ENCODE measurements at regions not wholly inside any gene's neighbourhood (a gene's known extent, or its start where the extent isn't known, plus 50 kb on each side); places are given as distances from the start of the nearest gene placed in this dataset.

- peak; percentile 12 for DNase-seq (ENCODE audit: low spot score)
Measured at GRCh38 chr5:74956278-74956677, 90.1 kb upstream of the FAM169A start.

- peak; percentile 45 for DNase-seq (ENCODE audit: low spot score)
Measured at GRCh38 chr5:74954919-74955318, 88.7 kb upstream of the FAM169A start.

- DNase-seq (ENCODE audit: low spot score) = no peak
Measured at GRCh38 chr5:74953937-74954720, 87.9 kb upstream of the FAM169A start.

- DNase-seq (ENCODE audit: low spot score) = no peak
Measured at GRCh38 chr5:74953554-74953936, 87.4 kb upstream of the FAM169A start.

GRCh38 chr5:74952406-74952805 lies 86.2 kb upstream of the FAM169A start:
- DNase-seq (ENCODE audit: low spot score) = no peak

GRCh38 chr5:74951865-74952264 lies 85.7 kb upstream of the FAM169A start:
- no peak for DNase-seq (ENCODE audit: low spot score)

GRCh38 chr5:74950836-74951515 lies 84.8 kb upstream of the FAM169A start:
- no peak for DNase-seq (ENCODE audit: low spot score)

GRCh38 chr5:74949976-74950375 lies 83.8 kb upstream of the FAM169A start:
- no peak for DNase-seq (ENCODE audit: low spot score)

- peak; percentile 15 for DNase-seq (ENCODE audit: low spot score)
Measured at GRCh38 chr5:74948031-74948546, 81.9 kb upstream of the FAM169A start.

- DNase-seq (ENCODE audit: low spot score) = no peak
Measured at GRCh38 chr5:74946471-74946870, 80.3 kb upstream of the FAM169A start.

GRCh38 chr5:74945561-74946165 lies 79.5 kb upstream of the FAM169A start:
- DNase-seq (ENCODE audit: low spot score) = no peak

- no peak for DNase-seq (ENCODE audit: low spot score)
Measured at GRCh38 chr5:74943905-74944304, 77.7 kb upstream of the FAM169A start.

GRCh38 chr5:74942622-74943286 lies 76.6 kb upstream of the FAM169A start:
- DNase-seq (ENCODE audit: low spot score) = no peak

- no peak for DNase-seq (ENCODE audit: low spot score)
Measured at GRCh38 chr5:74940782-74941353, 74.7 kb upstream of the FAM169A start.

- no peak for DNase-seq (ENCODE audit: low spot score)
Measured at GRCh38 chr5:74938250-74938933, 72.2 kb upstream of the FAM169A start.

GRCh38 chr5:74935752-74936091 lies 69.5 kb upstream of the FAM169A start:
- no peak for DNase-seq (ENCODE audit: low spot score)

GRCh38 chr5:74934949-74935751 lies 69.0 kb upstream of the FAM169A start:
- peak; percentile 26 for DNase-seq (ENCODE audit: low spot score)

GRCh38 chr5:74927336-74927735 lies 61.1 kb upstream of the FAM169A start:
- DNase-seq (ENCODE audit: low spot score) = no peak

- peak; percentile 61 for DNase-seq (ENCODE audit: low spot score)
Measured at GRCh38 chr5:74919487-74919886, 53.3 kb upstream of the FAM169A start.

GRCh38 chr5:74919041-74919440 lies 52.9 kb upstream of the FAM169A start:
- DNase-seq (ENCODE audit: low spot score) = no peak
